ENCODE measurements at regions not wholly inside any gene's neighbourhood (a gene's known extent, or its start where the extent isn't known, plus 50 kb on each side); places are given as distances from the start of the nearest gene placed in this dataset.

DNA sequence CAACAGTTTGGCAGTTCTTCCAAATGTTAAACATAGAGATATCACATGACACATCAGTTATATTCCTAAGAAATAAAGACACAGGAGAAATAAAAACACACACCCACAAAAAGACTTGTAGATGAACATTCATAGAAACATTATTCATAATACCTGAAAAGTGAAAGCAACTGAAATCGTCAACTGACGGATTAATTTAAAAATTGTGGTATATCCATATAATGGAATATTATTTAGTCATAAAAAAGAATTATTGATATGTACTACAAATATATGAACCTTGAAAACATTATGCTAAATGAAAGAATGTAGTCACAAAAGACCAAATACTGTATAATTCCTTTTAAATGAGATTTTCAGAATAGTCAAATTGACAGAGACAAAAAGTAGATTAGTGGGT is 330.2 kb upstream of the CD180 start:
- ATAC-seq = no peak
- TF ChIP-seq GLIS3 (CRISPR knock-in tag; IDR thresholded peaks at IDR 0.05) = no peak
- no peak for TF ChIP-seq ESRRG (CRISPR knock-in tag; IDR thresholded peaks at IDR 0.05)
- TF ChIP-seq ZNF8 (CRISPR knock-in tag; IDR thresholded peaks at IDR 0.05) = peak; percentile 98
- TF ChIP-seq ZNF70 (CRISPR knock-in tag; IDR thresholded peaks at IDR 0.05) = no peak
- TF ChIP-seq ISL1 (CRISPR knock-in tag; IDR thresholded peaks at IDR 0.05) = no peak

DNA sequence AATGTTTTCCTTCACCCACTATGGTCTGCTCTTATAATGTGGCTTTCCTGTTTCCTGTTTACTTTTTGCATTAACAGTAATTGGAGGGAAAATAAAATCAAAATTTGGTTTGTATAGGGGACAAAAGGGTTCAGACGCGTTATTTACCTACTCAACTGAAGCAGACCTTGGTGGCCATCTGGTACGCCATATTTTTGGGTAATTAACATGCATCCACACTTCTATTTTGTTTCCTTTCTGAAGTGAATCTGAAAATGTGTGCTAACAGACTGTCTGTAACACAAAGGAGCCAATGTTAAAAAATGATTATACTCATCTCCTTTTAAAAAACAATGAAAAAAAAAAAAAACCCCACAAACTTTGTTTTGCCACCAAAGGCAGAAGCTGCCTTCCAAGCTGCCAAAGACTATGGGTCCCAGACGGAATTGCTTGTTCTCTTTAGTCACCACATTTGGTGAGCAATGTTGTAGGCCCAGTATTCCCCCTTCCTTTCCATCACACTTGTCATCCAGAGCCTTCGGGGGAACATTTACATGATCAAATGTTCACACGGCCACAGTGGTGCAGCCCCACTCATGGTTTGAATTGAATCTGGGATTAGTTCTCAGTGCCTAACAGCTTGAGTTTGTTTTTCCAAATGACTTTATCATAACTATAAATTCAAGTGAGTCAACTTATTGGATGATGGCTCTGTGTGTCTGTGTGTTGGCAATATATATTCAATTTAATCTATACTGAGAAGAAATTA is 323.7 kb upstream of the CD180 start:
- ATAC-seq = no peak
- TF ChIP-seq PPARA (CRISPR knock-in tag; IDR thresholded peaks at IDR 0.05; ENCODE audit: borderline replicate concordance) (no peak), ARNTL (CRISPR knock-in tag; IDR thresholded peaks at IDR 0.05; ENCODE audit: borderline replicate concordance, low read depth) (no peak), ZNF8 (CRISPR knock-in tag; IDR thresholded peaks at IDR 0.05) (no peak), OSR1 (CRISPR knock-in tag; IDR thresholded peaks at IDR 0.05) (no peak), CSDC2 (CRISPR knock-in tag; IDR thresholded peaks at IDR 0.05) (no peak), TSHZ2 (CRISPR knock-in tag; IDR thresholded peaks at IDR 0.05) (no peak), ZFP3 (CRISPR knock-in tag; IDR thresholded peaks at IDR 0.05) (no peak), RARB (CRISPR knock-in tag; IDR thresholded peaks at IDR 0.05) (no peak), SNAI2 (CRISPR knock-in tag; IDR thresholded peaks at IDR 0.05) (no peak), ZC3H10 (CRISPR knock-in tag; IDR thresholded peaks at IDR 0.05) (no peak)
- TF ChIP-seq, protein P1, sequence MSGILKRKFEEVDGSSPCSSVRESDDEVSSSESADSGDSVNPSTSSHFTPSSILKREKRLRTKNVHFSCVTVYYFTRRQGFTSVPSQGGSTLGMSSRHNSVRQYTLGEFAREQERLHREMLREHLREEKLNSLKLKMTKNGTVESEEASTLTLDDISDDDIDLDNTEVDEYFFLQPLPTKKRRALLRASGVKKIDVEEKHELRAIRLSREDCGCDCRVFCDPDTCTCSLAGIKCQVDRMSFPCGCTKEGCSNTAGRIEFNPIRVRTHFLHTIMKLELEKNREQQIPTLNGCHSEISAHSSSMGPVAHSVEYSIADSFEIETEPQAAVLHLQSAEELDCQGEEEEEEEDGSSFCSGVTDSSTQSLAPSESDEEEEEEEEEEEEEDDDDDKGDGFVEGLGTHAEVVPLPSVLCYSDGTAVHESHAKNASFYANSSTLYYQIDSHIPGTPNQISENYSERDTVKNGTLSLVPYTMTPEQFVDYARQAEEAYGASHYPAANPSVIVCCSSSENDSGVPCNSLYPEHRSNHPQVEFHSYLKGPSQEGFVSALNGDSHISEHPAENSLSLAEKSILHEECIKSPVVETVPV (CRISPR knock-in tag; IDR thresholded peaks at IDR 0.05) = no peak

DNA sequence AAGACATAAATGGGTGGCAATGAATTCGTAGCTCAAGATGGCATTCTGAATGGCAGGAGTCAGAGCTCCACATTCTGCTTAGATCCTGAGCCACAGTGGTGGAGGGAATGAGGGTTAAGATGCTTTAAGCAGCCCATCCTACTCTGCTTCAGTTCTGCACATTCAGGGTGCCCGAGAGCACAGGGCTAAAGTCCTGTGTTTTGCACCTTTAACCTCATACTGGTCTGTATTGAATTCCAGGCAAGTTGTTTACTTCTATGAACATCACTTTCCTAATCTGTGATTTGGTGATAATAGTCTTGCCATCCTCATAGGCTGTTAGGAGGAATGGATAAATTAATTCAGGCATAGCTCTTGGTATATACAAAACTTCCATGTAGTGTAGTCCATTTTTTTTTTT is 321.6 kb upstream of the CD180 start:
- ATAC-seq = no peak
- no peak for TF ChIP-seq SNAI2 (CRISPR knock-in tag; IDR thresholded peaks at IDR 0.05)

- ATAC-seq = no peak
- TF ChIP-seq ISL1 (CRISPR knock-in tag; IDR thresholded peaks at IDR 0.05) (0 out of 2 replicates have a peak, but pooled peaks have one; percentile 13), PATZ1 (CRISPR knock-in tag; IDR thresholded peaks at IDR 0.05; ENCODE audit: borderline replicate concordance) (no peak)
Measured at GRCh38 chr5:67516948-67517565, 320.5 kb upstream of the CD180 start.

DNA sequence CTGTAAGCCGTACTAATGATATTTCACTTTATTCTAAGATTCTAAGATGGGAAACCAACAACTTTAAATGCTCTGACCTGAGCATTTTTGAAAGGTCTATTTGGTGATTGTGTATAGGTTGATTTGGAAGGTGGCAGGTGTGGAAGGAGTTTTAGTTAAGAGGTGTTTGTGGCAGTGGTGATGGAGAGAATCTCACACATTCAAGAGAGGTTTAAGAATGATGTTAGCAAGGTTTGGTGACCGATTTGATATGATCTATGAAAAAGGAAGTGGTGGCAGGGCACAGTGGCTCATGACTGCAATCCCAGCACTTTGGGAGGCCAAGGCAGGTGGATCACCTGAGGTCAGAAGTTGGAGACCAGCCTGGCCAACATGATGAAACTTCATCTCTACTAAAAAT is 319.2 kb upstream of the CD180 start:
- ATAC-seq = no peak
- no peak for TF ChIP-seq ARNTL (CRISPR knock-in tag; IDR thresholded peaks at IDR 0.05; ENCODE audit: borderline replicate concordance, low read depth)
- TF ChIP-seq, protein P2, sequence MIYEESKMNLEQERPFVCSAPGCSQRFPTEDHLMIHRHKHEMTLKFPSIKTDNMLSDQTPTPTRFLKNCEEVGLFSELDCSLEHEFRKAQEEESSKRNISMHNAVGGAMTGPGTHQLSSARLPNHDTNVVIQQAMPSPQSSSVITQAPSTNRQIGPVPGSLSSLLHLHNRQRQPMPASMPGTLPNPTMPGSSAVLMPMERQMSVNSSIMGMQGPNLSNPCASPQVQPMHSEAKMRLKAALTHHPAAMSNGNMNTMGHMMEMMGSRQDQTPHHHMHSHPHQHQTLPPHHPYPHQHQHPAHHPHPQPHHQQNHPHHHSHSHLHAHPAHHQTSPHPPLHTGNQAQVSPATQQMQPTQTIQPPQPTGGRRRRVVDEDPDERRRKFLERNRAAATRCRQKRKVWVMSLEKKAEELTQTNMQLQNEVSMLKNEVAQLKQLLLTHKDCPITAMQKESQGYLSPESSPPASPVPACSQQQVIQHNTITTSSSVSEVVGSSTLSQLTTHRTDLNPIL (CRISPR knock-in tag; IDR thresholded peaks at IDR 0.05; ENCODE audit: low read depth) = no peak
- TF ChIP-seq ZC3H10 (CRISPR knock-in tag; IDR thresholded peaks at IDR 0.05) = no peak
- no peak for TF ChIP-seq CSDC2 (CRISPR knock-in tag; IDR thresholded peaks at IDR 0.05)
- no peak for TF ChIP-seq GLIS3 (CRISPR knock-in tag; IDR thresholded peaks at IDR 0.05)
- no peak for TF ChIP-seq ISL1 (CRISPR knock-in tag; IDR thresholded peaks at IDR 0.05)
- no peak for TF ChIP-seq ZFP3 (CRISPR knock-in tag; IDR thresholded peaks at IDR 0.05)
- TF ChIP-seq PPARA (CRISPR knock-in tag; IDR thresholded peaks at IDR 0.05; ENCODE audit: borderline replicate concordance) = no peak
- TF ChIP-seq ZNF8 (CRISPR knock-in tag; IDR thresholded peaks at IDR 0.05) = no peak
- no peak for TF ChIP-seq ZNF70 (CRISPR knock-in tag; IDR thresholded peaks at IDR 0.05)
- TF ChIP-seq, protein P3, sequence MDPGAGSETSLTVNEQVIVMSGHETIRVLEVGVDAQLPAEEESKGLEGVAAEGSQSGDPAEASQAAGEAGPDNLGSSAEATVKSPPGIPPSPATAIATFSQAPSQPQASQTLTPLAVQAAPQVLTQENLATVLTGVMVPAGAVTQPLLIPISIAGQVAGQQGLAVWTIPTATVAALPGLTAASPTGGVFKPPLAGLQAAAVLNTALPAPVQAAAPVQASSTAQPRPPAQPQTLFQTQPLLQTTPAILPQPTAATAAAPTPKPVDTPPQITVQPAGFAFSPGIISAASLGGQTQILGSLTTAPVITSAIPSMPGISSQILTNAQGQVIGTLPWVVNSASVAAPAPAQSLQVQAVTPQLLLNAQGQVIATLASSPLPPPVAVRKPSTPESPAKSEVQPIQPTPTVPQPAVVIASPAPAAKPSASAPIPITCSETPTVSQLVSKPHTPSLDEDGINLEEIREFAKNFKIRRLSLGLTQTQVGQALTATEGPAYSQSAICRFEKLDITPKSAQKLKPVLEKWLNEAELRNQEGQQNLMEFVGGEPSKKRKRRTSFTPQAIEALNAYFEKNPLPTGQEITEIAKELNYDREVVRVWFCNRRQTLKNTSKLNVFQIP (CRISPR knock-in tag; IDR thresholded peaks at IDR 0.05; ENCODE audit: borderline replicate concordance, low read depth) = no peak
- no peak for TF ChIP-seq SNAI2 (CRISPR knock-in tag; IDR thresholded peaks at IDR 0.05)
- no peak for TF ChIP-seq TOX (CRISPR knock-in tag; IDR thresholded peaks at IDR 0.05; ENCODE audit: borderline replicate concordance)
- no peak for TF ChIP-seq ESRRG (CRISPR knock-in tag; IDR thresholded peaks at IDR 0.05)

All from SK-N-SH treated with all-trans-retinoic acid at 6 μM for 48 hours (cell line).